ENCODE measurements at regions not wholly inside any gene's neighbourhood (a gene's known extent, or its start where the extent isn't known, plus 50 kb on each side); places are given as distances from the start of the nearest gene placed in this dataset.
"Not testable (repeated sequence)": the region's sequence is repeated elsewhere in the genome, so short reads cannot be mapped to it uniquely, and the experiment has no call there.

DNA sequence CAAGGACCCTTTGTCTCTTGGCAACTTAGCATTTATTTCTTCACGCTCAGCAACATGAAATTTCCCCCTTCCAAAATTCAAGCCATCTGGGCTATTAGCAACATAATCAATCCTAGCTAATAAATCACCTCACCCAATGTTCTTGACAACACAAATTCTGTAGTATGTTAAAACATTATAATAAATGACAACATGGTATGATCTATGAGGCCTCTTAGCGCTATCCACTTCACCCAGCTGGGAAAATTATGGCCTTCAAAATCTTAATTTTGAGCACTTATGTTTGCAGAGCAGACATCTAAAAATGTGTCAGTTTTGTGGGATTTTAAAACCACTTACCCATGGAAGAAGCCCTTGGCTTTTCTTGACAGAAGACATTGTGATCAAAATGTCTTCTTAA is 181.9 kb downstream of the HDGFL1 start:
- no peak for DNase-seq

DNA sequence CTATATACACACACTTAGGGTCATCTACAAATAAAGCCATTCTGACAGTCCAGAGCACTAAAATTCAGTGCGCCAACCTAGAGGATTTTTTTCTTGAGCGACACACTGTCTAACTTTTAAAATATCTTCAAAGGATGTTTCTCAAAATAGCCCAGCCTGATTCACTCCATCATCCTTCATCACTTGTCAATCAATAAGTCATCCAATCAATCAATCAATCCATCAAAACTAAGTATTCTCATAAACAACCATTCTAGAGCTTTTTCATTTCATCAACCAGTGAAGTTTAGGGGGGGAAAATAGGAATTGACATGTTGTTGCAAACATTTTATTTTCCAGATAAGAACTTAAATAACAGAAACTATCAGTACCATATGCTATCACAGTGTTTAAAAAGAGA is 183.2 kb downstream of the HDGFL1 start:
- DNase-seq: no peak

DNA sequence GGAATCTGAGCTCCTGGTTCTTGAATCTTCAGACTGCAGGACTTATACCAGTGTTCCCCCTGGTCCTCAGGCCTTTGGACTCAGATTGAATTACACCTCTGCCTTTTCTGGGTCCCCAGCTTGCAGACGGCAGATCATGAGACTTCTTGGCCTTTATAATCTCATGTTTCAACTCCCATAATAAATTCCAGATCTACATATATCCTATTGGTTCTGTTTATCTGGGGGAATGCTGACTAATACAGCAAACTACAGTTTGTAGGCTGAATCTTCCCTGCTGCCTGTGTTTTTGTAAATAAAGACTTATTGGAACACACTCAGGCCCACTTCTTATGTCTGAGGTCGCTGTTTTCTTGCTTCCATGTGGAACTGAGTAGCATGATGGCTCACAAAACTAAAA is 184.7 kb downstream of the HDGFL1 start:
- no peak for DNase-seq

DNA sequence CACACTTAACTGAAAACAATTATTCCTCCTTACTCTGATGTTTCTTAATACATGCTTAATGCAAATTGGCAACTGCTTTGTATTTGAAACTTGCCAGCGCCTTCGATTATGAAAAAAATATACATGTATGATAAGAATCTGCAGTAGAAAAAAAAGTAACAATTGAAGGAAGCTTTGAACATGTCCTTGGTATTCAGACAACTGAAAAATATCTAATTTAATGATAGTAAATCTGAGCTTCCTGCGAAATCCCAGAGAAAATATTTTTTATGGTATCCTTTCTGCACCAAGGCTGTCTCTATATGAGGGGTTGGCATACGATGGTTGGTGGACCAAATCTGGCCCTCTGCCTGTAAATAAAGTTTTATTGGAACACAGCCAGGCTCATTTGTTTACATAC is 186.2 kb downstream of the HDGFL1 start:
- no peak for DNase-seq

GRCh38 chr6:22756365-22756764 is 187.0 kb downstream of the HDGFL1 start:
- DNase-seq: no peak

DNA sequence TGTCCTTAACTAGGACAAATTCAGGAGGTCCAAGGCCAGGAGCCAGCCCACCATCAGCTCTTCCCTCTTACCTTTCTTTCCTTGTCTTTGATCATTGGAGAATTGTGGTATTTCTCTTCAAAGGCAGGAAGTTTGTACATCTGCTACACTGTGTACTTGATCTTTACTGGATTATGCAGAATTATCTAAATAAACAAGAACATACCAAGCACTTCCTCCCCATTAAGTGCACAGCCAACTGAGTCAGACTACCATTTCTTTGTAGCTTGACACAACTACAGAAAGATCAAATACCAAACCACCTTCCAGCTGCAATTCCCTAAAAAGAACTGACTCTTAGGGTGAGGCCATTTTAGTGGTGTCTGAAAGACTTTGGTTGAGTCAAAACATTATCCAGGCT is 195.1 kb downstream of the HDGFL1 start:
- no peak for DNase-seq

- DNase-seq: no peak
These were observed 195.6 kb downstream of the HDGFL1 start for GRCh38 chr6:22765015-22765414.

DNA sequence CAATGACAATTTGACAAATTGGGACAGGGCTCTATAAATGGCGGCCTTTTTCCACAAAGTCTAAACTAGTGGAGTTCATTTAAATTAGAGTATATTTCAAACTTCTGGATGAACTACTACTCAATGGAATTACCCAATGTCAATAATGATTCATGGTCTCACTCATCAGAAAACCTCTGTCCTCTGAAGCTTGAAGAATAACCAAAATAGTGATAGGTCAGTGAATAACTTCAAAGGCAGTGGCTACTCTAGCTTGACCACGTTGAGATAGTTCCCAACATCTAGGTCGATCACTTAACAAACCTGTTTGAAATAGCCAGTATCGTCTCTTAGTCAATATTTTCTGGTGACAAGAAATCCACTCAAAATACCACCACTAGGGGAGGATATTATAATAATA is 197.6 kb downstream of the HDGFL1 start:
- no peak for DNase-seq

GRCh38 chr6:22770054-22770453 is 200.7 kb downstream of the HDGFL1 start:
- DNase-seq: no peak

GRCh38 chr6:22774129-22774528 is 204.8 kb downstream of the HDGFL1 start:
- DNase-seq: no peak

DNA sequence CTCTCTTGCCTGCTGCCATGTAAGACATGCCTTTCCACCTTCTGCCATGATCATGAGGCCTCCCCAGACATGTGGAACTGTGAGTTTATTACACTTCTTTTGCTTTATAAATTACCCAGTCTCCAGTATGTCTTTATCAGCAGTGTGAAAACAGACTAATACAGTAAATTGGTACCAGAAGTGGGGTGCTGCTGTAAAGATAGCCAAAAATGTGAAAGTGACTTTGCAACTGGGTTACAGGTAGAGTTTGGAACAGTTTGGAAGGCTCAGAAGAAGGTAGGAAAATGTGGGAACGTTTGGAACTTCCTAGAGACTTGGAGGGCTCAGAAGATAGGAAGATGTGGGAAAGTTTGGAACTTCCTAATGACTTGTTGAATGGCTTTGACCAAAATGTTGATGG is 209.1 kb downstream of the HDGFL1 start:
- DNase-seq: not testable (repeated sequence)

DNA sequence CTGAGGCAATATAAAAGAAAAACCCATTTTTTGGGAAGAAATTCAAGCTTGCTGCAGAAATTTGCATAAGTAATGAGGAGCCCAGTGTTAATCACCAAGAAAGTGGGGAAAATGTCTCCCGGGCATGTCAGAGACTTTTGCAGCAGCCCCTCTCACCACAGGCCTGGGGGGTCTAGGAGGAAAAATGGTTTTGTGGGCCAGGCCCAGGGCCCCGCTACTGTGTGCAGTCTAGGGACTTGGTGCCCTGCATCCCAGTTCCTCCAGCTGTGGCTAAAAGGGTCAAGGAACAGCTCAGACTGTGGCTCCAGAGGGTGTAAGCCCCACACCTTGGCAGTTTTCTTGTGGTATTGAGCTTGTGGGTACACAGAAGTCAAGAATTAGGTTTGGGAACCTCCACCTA is 209.7 kb downstream of the HDGFL1 start:
- DNase-seq: no peak

- no peak for DNase-seq
These were observed 214.6 kb downstream of the HDGFL1 start for GRCh38 chr6:22783931-22784330.

- no peak for DNase-seq
These were observed 215.4 kb downstream of the HDGFL1 start for GRCh38 chr6:22784601-22785410.

- DNase-seq: no peak
These were observed 218.7 kb downstream of the HDGFL1 start for GRCh38 chr6:22788038-22788437.

DNA sequence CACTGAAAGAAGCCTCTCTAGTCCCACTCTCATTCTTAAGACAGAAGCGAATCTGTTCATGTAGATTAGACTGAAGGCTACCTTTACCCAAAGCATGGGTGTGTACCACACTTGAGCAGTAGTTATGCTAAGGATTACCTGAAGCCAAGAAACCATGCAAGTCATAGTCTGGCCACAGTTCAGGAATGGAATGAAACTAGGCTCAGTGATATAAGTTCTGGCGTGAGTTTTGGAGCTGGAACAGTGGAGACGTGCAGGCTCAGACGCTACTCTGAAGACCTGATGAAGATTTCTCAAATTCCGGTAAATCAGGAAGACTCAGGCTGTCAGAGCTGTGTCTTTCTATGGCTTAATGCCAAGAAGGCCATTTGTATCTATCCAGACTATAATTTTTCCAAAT is 219.9 kb downstream of the HDGFL1 start:
- DNase-seq: no peak

- no peak for DNase-seq
These were observed 225.5 kb downstream of the HDGFL1 start for GRCh38 chr6:22794844-22795243.

DNA sequence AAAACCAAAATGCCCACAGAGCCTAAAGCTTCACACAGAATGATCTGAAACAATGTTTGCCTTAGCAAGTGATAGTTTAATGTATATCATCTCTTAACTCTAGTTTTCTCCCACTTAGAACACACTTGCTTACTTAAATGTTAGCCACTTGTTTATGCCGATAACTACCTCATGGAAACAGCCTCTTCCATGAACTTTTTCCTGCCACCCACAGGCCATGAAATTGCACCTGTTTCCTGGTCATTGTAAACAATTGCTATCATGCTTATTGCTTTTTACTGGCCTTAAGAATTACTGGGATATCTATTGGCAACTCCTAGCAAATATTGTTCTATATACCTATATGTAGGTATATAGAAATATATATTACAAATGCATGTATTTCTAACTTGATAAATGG is 231.1 kb downstream of the HDGFL1 start:
- no peak for DNase-seq

DNA sequence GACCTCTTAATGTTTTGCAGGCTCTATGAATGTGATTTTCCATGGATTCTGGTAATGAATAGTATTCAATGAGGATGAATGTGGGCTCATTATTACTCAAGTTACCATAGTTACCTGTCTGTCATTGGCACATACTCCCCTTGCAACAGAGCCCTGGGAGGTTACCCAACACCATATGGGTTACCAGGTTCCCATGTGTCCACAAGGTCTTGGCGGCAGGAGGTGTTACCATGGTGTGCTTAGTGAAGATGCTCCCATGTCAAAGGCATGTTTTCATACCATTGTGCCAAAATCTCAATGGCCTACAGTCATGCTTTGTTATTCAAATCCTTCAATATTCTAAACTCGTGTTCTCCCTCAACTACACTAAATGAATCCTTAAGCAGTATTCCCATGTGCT is 232.5 kb downstream of the HDGFL1 start:
- DNase-seq: no peak

- no peak for DNase-seq
These were observed 235.4 kb downstream of the HDGFL1 start for GRCh38 chr6:22804620-22805261.

- DNase-seq: no peak
These were observed 237.9 kb downstream of the HDGFL1 start for GRCh38 chr6:22807261-22807660.

DNA sequence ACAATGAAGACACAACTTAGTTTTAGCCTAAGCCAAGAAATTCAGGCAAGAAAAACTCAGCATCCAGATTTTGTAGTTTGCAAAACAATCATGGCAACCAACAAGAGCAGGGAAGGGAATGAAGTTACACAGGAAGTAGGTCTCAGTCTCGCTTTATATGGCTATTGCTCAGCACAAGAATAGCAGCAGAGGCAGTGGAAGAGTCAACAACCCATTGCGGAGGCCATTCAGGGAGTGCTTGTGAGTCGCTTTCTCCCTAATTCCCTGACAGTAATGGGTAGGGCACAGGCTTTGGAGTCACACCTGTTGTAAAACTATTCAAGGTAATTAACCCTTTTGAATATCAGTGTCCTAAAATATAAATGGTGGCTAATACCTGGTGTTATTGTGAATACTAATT is 238.5 kb downstream of the HDGFL1 start:
- DNase-seq: no peak

- no peak for DNase-seq
These were observed 239.1 kb downstream of the HDGFL1 start for GRCh38 chr6:22808466-22808865.

DNA sequence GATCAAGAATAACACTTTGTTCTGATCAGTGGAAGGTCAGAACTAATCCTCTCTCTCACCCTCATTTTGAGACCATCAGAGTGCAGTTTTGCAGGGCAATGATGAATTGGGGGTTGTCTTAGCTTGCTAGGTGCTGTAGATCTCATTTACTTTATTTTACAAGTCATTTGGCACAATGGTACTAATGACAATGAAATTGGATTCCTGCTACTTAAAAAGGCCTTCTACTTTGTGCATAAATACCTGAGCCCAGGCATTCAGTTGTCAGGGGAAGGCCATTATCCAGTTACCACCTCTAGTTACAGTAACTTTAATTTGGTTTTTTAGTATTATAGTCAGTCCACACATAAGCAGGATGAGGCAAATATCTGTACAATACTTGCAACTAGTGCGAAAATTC is 240.0 kb downstream of the HDGFL1 start:
- no peak for DNase-seq

- DNase-seq: no peak
These were observed 249.8 kb downstream of the HDGFL1 start for GRCh38 chr6:22819209-22819608.

Data from T-helper 1 cell (primary cell).